Liver (tissue), 3 donors: ENCODE measurements at regions not wholly inside any gene's neighbourhood (a gene's known extent, or its start where the extent isn't known, plus 50 kb on each side); places are given as distances from the start of the nearest gene placed in this dataset.

ENCODE experiments used
- ATF3 ChIP-seq: IDR thresholded peaks from 2 replicates; pipeline ENCODE4 v1.6.1; 2016; ENCODE audit warnings: antibody characterized with exemption
- CTCF ChIP-seq: fragments of 150-350 bp; IDR thresholded peaks from 2 replicates; pipeline ENCODE4 v1.5.1; 2017; ENCODE audit warnings: improper control_type of control experiment, low read depth, low read length; ENCODE audit not compliant: missing input control
- HNF4A ChIP-seq, 2 donors: conservative IDR thresholded peaks; 2 replicates each; pipeline ENCODE4 v1.6.1; 2016; ENCODE audit warnings: antibody characterized with exemption in 2 of 2, mild to moderate bottlenecking in 2 of 2
- MAX ChIP-seq: IDR thresholded peaks from 2 replicates; pipeline ENCODE4 v1.6.1; 2016; ENCODE audit warnings: antibody characterized with exemption
- NR2F2 ChIP-seq: IDR thresholded peaks from 2 replicates; pipeline ENCODE4 v1.6.1; 2016; ENCODE audit warnings: antibody characterized with exemption
- RAD21 ChIP-seq, 2 donors: IDR thresholded peaks; 2 replicates each; pipeline ENCODE4 v1.6.1; 2016; ENCODE audit warnings: antibody characterized with exemption in 2 of 2, mild to moderate bottlenecking in 2 of 2
- SP1 ChIP-seq: IDR thresholded peaks from 2 replicates; pipeline ENCODE4 v1.6.1; 2018; ENCODE audit warnings: antibody characterized with exemption, mild to moderate bottlenecking
- TAF1 ChIP-seq: conservative IDR thresholded peaks from 2 replicates; pipeline ENCODE4 v1.6.1; 2016; ENCODE audit warnings: antibody characterized with exemption, mild to moderate bottlenecking
- ZBTB33 ChIP-seq: IDR thresholded peaks from 2 replicates; pipeline ENCODE4 v1.6.1; 2016; ENCODE audit warnings: antibody characterized with exemption
- donor health status: healthy.
- donor health status: healthy.

GRCh38 chr17:73740370-73740769 lies 96.1 kb upstream of the SDK2 start:
- TF ChIP-seq CTCF, result no peak
- TF ChIP-seq RAD21 (IDR thresholded peaks at IDR 0.05), result no peak
- no peak for TF ChIP-seq TAF1
- TF ChIP-seq ZBTB33, result no peak
- no peak for TF ChIP-seq MAX
- no peak for TF ChIP-seq ATF3
- TF ChIP-seq HNF4A (conservative IDR thresholded peaks at IDR 0.05), result no peak
- TF ChIP-seq SP1, result no peak
- peak; percentile 80 for TF ChIP-seq NR2F2
